ENCODE measurements at regions not wholly inside any gene's neighbourhood (a gene's known extent, or its start where the extent isn't known, plus 50 kb on each side); places are given as distances from the start of the nearest gene placed in this dataset.

DNA sequence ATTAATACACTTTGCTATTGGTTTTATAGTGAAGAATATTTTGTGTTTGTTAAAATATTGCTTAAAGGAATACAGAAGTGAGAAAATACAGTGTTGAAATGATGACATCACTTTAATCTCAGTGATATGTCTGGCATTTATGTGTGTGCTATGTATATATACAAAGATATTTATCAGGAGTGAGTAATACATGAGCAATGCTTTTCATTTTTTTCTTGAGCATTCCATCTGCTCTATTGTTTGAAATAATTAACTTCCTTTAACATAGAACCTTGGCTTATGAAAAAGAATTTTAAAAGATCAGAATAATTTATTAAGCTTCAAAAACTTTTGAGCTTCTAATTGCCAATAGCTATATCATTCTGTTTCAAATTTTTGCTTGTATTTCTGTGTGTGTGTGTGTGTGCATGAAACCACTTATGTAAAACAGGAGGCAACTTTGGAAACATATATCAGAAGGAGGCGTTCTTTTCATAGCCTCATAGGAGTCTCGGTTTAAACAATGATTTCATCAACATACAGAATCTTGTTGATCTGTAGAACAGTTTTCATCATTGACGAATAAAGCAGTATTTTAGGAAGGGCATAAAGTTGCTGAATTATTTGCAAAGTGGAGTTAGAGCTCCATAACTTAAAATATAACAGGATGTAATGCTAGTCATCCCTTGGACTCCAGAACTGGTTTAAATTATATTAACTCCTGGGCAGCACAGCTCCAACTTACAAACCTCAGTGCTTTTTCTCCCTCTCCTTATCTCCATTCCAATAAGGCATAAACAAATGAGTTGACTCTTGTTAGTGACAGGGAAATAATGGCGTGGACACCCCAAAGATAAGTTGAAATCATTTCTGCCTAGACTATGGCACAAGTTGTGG, 228.4 kb upstream of the DGKB start:
- no peak for TF ChIP-seq RAD21 (IDR thresholded peaks at IDR 0.05)
- TF ChIP-seq, protein P1, sequence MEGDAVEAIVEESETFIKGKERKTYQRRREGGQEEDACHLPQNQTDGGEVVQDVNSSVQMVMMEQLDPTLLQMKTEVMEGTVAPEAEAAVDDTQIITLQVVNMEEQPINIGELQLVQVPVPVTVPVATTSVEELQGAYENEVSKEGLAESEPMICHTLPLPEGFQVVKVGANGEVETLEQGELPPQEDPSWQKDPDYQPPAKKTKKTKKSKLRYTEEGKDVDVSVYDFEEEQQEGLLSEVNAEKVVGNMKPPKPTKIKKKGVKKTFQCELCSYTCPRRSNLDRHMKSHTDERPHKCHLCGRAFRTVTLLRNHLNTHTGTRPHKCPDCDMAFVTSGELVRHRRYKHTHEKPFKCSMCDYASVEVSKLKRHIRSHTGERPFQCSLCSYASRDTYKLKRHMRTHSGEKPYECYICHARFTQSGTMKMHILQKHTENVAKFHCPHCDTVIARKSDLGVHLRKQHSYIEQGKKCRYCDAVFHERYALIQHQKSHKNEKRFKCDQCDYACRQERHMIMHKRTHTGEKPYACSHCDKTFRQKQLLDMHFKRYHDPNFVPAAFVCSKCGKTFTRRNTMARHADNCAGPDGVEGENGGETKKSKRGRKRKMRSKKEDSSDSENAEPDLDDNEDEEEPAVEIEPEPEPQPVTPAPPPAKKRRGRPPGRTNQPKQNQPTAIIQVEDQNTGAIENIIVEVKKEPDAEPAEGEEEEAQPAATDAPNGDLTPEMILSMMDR (IDR thresholded peaks at IDR 0.05; ENCODE audit: low read depth, low read length, missing input control): no peak
- no peak for TF ChIP-seq SP1 (IDR thresholded peaks at IDR 0.05)
- TF ChIP-seq, protein P2, sequence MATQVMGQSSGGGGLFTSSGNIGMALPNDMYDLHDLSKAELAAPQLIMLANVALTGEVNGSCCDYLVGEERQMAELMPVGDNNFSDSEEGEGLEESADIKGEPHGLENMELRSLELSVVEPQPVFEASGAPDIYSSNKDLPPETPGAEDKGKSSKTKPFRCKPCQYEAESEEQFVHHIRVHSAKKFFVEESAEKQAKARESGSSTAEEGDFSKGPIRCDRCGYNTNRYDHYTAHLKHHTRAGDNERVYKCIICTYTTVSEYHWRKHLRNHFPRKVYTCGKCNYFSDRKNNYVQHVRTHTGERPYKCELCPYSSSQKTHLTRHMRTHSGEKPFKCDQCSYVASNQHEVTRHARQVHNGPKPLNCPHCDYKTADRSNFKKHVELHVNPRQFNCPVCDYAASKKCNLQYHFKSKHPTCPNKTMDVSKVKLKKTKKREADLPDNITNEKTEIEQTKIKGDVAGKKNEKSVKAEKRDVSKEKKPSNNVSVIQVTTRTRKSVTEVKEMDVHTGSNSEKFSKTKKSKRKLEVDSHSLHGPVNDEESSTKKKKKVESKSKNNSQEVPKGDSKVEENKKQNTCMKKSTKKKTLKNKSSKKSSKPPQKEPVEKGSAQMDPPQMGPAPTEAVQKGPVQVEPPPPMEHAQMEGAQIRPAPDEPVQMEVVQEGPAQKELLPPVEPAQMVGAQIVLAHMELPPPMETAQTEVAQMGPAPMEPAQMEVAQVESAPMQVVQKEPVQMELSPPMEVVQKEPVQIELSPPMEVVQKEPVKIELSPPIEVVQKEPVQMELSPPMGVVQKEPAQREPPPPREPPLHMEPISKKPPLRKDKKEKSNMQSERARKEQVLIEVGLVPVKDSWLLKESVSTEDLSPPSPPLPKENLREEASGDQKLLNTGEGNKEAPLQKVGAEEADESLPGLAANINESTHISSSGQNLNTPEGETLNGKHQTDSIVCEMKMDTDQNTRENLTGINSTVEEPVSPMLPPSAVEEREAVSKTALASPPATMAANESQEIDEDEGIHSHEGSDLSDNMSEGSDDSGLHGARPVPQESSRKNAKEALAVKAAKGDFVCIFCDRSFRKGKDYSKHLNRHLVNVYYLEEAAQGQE (IDR thresholded peaks at IDR 0.05): no peak
- TF ChIP-seq FOXA1 (IDR thresholded peaks at IDR 0.05): no peak
- TF ChIP-seq JUND (IDR thresholded peaks at IDR 0.05): no peak
- no peak for TF ChIP-seq YY1 (IDR thresholded peaks at IDR 0.05)
- TF ChIP-seq GABPA (IDR thresholded peaks at IDR 0.05 in 1 of 2, conservative IDR thresholded peaks at IDR 0.05 in 1 of 2): no peak
- TF ChIP-seq, protein P3, sequence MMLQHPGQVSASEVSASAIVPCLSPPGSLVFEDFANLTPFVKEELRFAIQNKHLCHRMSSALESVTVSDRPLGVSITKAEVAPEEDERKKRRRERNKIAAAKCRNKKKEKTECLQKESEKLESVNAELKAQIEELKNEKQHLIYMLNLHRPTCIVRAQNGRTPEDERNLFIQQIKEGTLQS (IDR thresholded peaks at IDR 0.05): no peak
- TF ChIP-seq, protein P4, sequence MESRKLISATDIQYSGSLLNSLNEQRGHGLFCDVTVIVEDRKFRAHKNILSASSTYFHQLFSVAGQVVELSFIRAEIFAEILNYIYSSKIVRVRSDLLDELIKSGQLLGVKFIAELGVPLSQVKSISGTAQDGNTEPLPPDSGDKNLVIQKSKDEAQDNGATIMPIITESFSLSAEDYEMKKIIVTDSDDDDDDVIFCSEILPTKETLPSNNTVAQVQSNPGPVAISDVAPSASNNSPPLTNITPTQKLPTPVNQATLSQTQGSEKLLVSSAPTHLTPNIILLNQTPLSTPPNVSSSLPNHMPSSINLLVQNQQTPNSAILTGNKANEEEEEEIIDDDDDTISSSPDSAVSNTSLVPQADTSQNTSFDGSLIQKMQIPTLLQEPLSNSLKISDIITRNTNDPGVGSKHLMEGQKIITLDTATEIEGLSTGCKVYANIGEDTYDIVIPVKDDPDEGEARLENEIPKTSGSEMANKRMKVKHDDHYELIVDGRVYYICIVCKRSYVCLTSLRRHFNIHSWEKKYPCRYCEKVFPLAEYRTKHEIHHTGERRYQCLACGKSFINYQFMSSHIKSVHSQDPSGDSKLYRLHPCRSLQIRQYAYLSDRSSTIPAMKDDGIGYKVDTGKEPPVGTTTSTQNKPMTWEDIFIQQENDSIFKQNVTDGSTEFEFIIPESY (IDR thresholded peaks at IDR 0.05): no peak
- TF ChIP-seq, protein P5, sequence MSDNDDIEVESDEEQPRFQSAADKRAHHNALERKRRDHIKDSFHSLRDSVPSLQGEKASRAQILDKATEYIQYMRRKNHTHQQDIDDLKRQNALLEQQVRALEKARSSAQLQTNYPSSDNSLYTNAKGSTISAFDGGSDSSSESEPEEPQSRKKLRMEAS (IDR thresholded peaks at IDR 0.05): no peak
- no peak for TF ChIP-seq EGR1 (IDR thresholded peaks at IDR 0.05; ENCODE audit: low read depth in 2 of 2)
- no peak for TF ChIP-seq TAF1 (conservative IDR thresholded peaks at IDR 0.05)
